Adrenal gland (tissue), 9 donors: ENCODE measurements at regions not wholly inside any gene's neighbourhood (a gene's known extent, or its start where the extent isn't known, plus 50 kb on each side); places are given as distances from the start of the nearest gene placed in this dataset.
"Not testable (repeated sequence)": the region's sequence is repeated elsewhere in the genome, so short reads cannot be mapped to it uniquely, and the experiment has no call there.

Experiments used
- DNase-seq, 7 donors: peaks; one replicate each; pipeline ENCODE4 v3.0.0-alpha.2; 2019 to 2020
- H3K27ac ChIP-seq, 5 donors: fragments of 200-600 bp; sonication (generic) in 4 of 5; 1 replicate in 3 of 5; 2 replicates in 2 of 5; pipeline versions ENCODE4 v1.5.1 to v1.8.0; 2016 to 2020; ENCODE audit warnings: mild to moderate bottlenecking in 1 of 5
- H3K27me3 ChIP-seq: fragments of 200-600 bp; 2 replicates; pipeline ENCODE4 v1.8.0; 2021
- H3K36me3 ChIP-seq, 2 donors: fragments of 200-600 bp; replicated peaks in 1 of 2; 1 replicate in 1 of 2; 2 replicates in 1 of 2; pipeline versions ENCODE4 v1.5.1 to v1.8.0; 2018 to 2022
- H3K4me1 ChIP-seq, 2 donors: fragments of 200-600 bp; replicated peaks in 1 of 2; 1 replicate in 1 of 2; 2 replicates in 1 of 2; pipeline versions ENCODE4 v1.5.1 to v1.8.0; 2018 to 2021
- H3K4me3 ChIP-seq, 4 donors: fragments of 200-600 bp; sonication (generic) in 3 of 4; one replicate each; pipeline ENCODE4 v1.5.1; 2016 to 2018
- H3K9me3 ChIP-seq, 3 donors: fragments of 200-600 bp; sonication (generic) in 1 of 3; replicated peaks in 1 of 3; 1 replicate in 2 of 3; 2 replicates in 1 of 3; pipeline versions ENCODE4 v1.5.1 to v1.8.0; 2016 to 2021
- POLR2A ChIP-seq, 2 donors: fragments of 450-650 bp; IDR thresholded peaks; one replicate each; pipeline ENCODE4 v1.6.1; 2017; ENCODE audit warnings: antibody characterized with exemption in 2 of 2, mild to moderate bottlenecking in 2 of 2, moderate library complexity in 1 of 2
- WGBS, 4 donors: extraction: QIAGEN DNeasy Blood & Tissue Kit in 2 of 4; methylation state at CpG; one replicate each; pipeline versions ENCODE4 v1.1.5 to v1.1.7; 2013 to 2017; 5-methylcytosine and 5-hydroxymethylcytosine counted together
- intact Hi-C, 2 donors: fragments of 100-400 bp; cut with DNase I; formaldehyde crosslinking; loops; one replicate each; pipeline versions ENCODE4 v1.14.1 to v1.15.0; 2022 to 2023
- TF ChIP-seq, protein P1 (sequence below), 6 experiments: fragments of 450-650 bp in 4 of 6; fragments of 200-600 bp in 2 of 6; sonication (generic) in 1 of 6; IDR thresholded peaks; 1 replicate in 5 of 6; 2 replicates in 1 of 6; pipeline versions ENCODE4 v1.5.1 to v1.8.0; 2016 to 2021; ENCODE audit warnings: antibody characterized with exemption in 6 of 6, mild to moderate bottlenecking in 2 of 6, moderate library complexity in 1 of 6
- donor health status: healthy with polysubstance abuse.
- donor health status: Bipolar disorder and iron deficiency.
- donor health status: DM: yes; HTN: yes; CAD: no.
- donor health status: DM: no; HTN: no; CAD: no.
- donor health status: DM: no; HTN: no; CAD: no.

DNA sequence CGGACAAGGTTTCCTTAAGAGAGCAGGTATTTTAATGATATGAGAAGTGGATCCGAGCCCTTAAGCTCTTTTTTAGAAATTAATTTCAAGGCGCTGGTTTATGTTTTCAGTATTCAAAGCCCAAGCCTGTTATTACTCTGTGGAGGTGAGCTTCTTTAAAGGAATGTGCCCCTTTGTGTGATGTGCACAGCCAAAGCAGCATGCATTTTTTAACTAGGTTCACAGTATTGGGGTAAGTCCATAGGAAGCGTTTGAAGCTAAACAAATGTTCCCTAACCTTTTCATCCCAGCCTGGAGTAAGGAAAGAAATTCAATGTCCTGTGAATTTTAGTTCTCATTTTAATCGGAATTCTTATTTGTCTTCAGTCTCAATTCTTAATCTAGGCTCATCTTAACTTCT lies 217.5 kb downstream of the KCTD12 start:
- H3K9me3 ChIP-seq, result no peaks in the 10 kb centered on the region
- TF ChIP-seq, protein P1, sequence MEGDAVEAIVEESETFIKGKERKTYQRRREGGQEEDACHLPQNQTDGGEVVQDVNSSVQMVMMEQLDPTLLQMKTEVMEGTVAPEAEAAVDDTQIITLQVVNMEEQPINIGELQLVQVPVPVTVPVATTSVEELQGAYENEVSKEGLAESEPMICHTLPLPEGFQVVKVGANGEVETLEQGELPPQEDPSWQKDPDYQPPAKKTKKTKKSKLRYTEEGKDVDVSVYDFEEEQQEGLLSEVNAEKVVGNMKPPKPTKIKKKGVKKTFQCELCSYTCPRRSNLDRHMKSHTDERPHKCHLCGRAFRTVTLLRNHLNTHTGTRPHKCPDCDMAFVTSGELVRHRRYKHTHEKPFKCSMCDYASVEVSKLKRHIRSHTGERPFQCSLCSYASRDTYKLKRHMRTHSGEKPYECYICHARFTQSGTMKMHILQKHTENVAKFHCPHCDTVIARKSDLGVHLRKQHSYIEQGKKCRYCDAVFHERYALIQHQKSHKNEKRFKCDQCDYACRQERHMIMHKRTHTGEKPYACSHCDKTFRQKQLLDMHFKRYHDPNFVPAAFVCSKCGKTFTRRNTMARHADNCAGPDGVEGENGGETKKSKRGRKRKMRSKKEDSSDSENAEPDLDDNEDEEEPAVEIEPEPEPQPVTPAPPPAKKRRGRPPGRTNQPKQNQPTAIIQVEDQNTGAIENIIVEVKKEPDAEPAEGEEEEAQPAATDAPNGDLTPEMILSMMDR (IDR thresholded peaks at IDR 0.05), result no peak
- no peak for TF ChIP-seq POLR2A (IDR thresholded peaks at IDR 0.05)
- whole genome bisulfite sequencing, 4 donors, result 77 to 96% (median 94%) methylated on average over 5 of the region's 5 CpGs
- no peaks in the 10 kb centered on the region for H3K36me3 ChIP-seq
- intact Hi-C loops, result loop anchor here in 1 of 2 donors (10.0 kb wide), 1 partner anchor 236 kb away; no protein-coding TSS in a partner anchor
- no peak overlapping the region for H3K27ac ChIP-seq
- H3K4me3 ChIP-seq, result no peak overlapping the region
- H3K4me1 ChIP-seq, result no peaks in the 10 kb centered on the region
- H3K27me3 ChIP-seq, result no peaks in the 10 kb centered on the region
- DNase-seq, result no peak

DNA sequence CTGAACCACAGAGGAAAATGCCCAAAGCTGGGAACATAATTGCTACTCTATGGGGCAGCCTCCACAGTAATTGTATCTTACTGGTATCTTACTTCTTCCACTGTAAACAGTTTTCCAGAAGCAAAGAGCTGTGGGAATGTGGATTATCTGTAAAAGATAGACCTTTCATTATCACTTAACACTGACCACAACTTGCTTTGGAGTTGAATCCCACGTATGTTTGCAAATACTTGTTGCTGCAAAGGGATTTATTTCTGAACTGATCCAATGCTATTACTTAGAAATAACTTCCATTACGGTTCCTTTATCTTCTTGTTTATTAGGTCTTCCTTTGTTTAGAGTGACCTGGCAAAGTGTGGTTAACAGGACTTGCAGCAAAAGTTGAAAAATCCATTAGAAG lies 218.1 kb downstream of the KCTD12 start:
- Histone ChIP-seq H3K27me3 (no peaks in the 10 kb centered on the region), H3K4me1 (no peaks in the 10 kb centered on the region), H3K36me3 (no peaks in the 10 kb centered on the region), H3K27ac (no peak overlapping the region), H3K4me3 (no peak overlapping the region), H3K9me3 (no peaks in the 10 kb centered on the region)
- DNase-seq, result no peak
- no peak for TF ChIP-seq POLR2A (IDR thresholded peaks at IDR 0.05)
- TF ChIP-seq, protein P1 (IDR thresholded peaks at IDR 0.05), result no peak
- intact Hi-C loops, result loop anchor here in 1 of 2 donors (10.0 kb wide), 1 partner anchor 237 kb away; no protein-coding TSS in a partner anchor
- 82 to 87% (median 85%) methylated on average over 2 of the region's 2 CpGs for WGBS, 4 donors

DNA sequence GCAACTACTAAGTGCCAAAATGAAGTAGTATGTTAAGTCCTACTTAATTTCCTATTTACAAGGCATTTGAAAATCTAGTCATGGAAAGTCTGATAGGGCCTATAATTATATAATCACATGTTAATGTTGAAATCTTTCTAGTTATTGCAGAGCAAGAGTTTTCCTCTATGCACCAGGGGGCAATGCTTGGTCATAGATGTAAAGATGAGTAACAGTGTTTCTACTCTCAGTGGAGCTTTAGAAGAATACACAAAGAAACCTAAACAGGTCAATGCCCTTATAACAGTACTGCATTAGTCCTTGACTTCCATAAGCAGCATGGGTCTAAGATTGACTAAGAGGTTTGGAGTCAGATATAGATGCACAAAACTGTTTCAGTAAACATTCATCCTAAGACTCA lies 218.7 kb downstream of the KCTD12 start:
- no peaks in the 10 kb centered on the region for H3K9me3 ChIP-seq
- H3K27ac ChIP-seq, result no peak overlapping the region
- no peaks in the 10 kb centered on the region for H3K36me3 ChIP-seq
- peak in 2 of 7 donors; percentile 14 to 44 for DNase-seq
- no peaks in the 10 kb centered on the region for H3K4me1 ChIP-seq
- no peaks in the 10 kb centered on the region for H3K27me3 ChIP-seq
- TF ChIP-seq, protein P1 (IDR thresholded peaks at IDR 0.05), result peak in 5 of 6 experiments; percentile 16 to 62 (median 48)
- TF ChIP-seq POLR2A (IDR thresholded peaks at IDR 0.05), result no peak
- intact Hi-C loops, result loop anchor here in 1 of 2 donors (10.0 kb wide), 1 partner anchor 237 kb away; no protein-coding TSS in a partner anchor
- no peak overlapping the region for H3K4me3 ChIP-seq

DNA sequence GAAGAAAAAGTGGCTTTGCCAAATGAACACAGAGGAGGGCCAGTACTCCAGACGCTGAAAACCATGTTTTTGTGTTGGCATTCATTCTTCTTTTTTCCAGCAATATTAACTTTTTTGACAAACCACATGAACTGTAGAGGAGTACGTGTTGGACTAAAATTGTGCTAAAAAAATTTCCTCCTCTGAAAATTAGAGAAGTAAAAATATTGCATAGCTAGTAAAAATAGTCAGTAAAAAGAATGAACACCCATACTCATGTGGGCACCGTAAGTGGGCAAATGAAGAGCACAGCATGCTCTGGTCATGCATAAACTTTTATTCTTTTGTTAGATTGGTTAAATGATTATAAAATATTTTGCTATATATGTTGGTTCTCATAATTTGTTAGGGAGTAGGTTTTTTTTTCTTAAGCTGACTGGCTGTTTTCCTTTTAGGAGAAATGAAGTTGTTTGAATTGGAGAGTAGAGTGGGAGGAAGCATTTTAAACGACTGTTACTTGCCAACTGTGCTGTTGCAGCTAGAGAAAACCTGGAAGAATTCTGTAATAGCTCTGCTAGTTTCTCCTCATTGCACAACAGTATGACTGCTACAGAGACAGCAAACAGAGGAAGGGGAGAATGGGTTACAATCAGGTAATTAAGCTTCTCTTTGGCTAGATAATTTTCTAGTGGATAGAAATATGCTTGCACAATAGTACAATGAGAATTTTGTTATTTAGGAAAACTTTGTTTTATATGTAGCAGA lies 222.4 kb downstream of the KCTD12 start:
- WGBS, 4 donors, result 55 to 63% (median 57%) methylated on average over 4 of the region's 4 CpGs
- Histone ChIP-seq H3K36me3 (no peaks in the 10 kb centered on the region), H3K4me1 (no peaks in the 10 kb centered on the region), H3K27ac (no peak overlapping the region), H3K27me3 (no peaks in the 10 kb centered on the region), H3K9me3 (no peaks in the 10 kb centered on the region), H3K4me3 (no peak overlapping the region)
- TF ChIP-seq, protein P1 (IDR thresholded peaks at IDR 0.05), result no peak
- no peak for TF ChIP-seq POLR2A (IDR thresholded peaks at IDR 0.05)
- DNase-seq, result no peak
- intact Hi-C loops, result loop anchor here in 1 of 2 donors (10.0 kb wide), 1 partner anchor 241 kb away; no protein-coding TSS in a partner anchor

DNA sequence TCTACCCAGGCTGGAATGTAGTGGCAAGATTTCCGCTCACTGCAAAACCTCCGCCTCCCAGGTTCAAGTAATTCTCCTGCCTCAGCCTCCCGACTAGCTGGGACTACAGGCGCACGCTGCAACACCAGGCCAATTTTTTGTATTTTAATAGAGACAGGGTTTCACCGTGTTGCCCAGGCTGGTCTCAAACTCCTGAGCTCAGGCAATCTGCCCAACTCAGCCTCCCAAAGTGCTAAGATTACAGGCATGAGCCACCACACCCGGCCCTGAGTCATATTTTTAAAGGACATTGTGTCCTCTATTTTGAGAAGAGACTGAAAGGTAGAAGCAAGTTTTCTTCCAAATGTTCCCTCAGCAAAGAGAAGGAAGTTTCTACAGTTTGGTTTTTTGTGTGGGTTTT lies 227.1 kb downstream of the KCTD12 start:
- H3K9me3 ChIP-seq, H3K4me3 ChIP-seq, intact Hi-C loops, H3K36me3 ChIP-seq, DNase-seq, H3K27ac ChIP-seq, H3K27me3 ChIP-seq, H3K4me1 ChIP-seq: not testable (repeated sequence)
- 81 to 92% (median 87%) methylated on average over 7 of the region's 7 CpGs for WGBS, 4 donors
